D721Med (cell line): ENCODE measurements at regions not wholly inside any gene's neighbourhood (a gene's known extent, or its start where the extent isn't known, plus 50 kb on each side); places are given as distances from the start of the nearest gene placed in this dataset.

Experiments
- DNase-seq: peaks from one replicate; pipeline ENCODE4 v3.0.0; 2011; ENCODE audit warnings: low spot score; ENCODE audit not compliant: insufficient read length
- FAIRE-seq: peaks from 2 replicates; lab custom pipeline; 2011; peaks lifted over from hg19 to GRCh38; lab: Jason Lieb, UNC
- TF ChIP-seq, protein P1 (sequence below): IDR thresholded peaks from 2 replicates; pipeline ENCODE4 v1.5.1; 2012; ENCODE audit warnings: mild to moderate bottlenecking, control low read depth; ENCODE audit not compliant: insufficient read depth; ENCODE audit errors: missing control alignments

GRCh38 chr11:92357344-92357743 lies 132.7 kb downstream of the FAT3 start:
- TF ChIP-seq, protein P1, sequence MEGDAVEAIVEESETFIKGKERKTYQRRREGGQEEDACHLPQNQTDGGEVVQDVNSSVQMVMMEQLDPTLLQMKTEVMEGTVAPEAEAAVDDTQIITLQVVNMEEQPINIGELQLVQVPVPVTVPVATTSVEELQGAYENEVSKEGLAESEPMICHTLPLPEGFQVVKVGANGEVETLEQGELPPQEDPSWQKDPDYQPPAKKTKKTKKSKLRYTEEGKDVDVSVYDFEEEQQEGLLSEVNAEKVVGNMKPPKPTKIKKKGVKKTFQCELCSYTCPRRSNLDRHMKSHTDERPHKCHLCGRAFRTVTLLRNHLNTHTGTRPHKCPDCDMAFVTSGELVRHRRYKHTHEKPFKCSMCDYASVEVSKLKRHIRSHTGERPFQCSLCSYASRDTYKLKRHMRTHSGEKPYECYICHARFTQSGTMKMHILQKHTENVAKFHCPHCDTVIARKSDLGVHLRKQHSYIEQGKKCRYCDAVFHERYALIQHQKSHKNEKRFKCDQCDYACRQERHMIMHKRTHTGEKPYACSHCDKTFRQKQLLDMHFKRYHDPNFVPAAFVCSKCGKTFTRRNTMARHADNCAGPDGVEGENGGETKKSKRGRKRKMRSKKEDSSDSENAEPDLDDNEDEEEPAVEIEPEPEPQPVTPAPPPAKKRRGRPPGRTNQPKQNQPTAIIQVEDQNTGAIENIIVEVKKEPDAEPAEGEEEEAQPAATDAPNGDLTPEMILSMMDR, result no peak
- DNase-seq, result no peak
- no peak for FAIRE-seq

- FAIRE-seq (no peak), DNase-seq (no peak)
- TF ChIP-seq, protein P1, result no peak
These were observed 133.2 kb downstream of the FAT3 start for GRCh38 chr11:92357841-92358240.

- FAIRE-seq, result no peak
- DNase-seq, result no peak
- TF ChIP-seq, protein P1, result no peak
These were observed 136.9 kb downstream of the FAT3 start for GRCh38 chr11:92361551-92361950.

DNA sequence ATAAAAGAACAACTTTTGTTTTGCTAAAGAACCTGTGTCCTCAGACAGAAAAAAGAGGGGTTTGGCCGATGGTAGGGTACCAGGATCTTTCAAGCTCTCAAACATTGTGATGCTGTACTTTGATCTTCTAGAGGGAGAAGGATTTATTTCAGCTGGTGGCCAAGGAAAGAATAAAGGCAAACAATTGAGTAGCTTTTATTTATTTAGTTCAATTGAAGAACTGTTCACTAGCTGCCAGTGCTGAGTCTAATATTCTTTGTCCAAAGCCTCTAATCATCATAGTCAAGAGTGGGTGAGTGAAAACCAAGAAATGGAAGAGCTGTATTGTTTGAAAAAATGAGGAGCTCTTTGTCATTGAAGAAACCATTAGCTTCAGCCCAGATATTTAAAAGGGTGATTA lies 138.4 kb downstream of the FAT3 start:
- TF ChIP-seq, protein P1, result no peak
- DNase-seq, result no peak
- no peak for FAIRE-seq

DNA sequence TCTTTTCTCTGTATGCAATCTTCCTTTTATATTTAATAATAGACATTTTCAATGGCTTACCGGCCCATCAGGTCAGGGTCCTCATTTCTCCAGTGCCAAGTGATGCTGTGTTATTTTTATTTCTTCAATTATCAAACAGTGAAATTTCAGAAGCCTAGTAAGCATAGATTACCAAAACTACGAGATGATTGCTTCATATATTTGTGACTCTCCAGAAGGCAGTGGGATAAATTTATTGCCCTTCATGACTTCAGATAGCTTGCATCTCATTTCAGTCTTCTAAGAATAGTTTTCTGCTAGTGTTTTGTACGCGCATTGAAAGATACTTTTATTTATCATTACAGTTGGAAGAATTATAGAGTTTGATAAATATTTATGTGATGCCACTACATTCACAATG lies 139.6 kb downstream of the FAT3 start:
- DNase-seq, result no peak

GRCh38 chr11:92376146-92376599 lies 151.6 kb downstream of the FAT3 start:
- DNase-seq (no peak), FAIRE-seq (no peak)
- TF ChIP-seq, protein P1, result no peak

More for the DNA sequence above, 139.6 kb downstream of the FAT3 start:
- TF ChIP-seq, protein P1, result no peak
- no peak for FAIRE-seq

- TF ChIP-seq, protein P1, result no peak
- FAIRE-seq (no peak), DNase-seq (no peak)
These were observed 152.1 kb downstream of the FAT3 start for GRCh38 chr11:92376680-92377079.
